SH-SY5Y (cell line): ENCODE measurements at regions not wholly inside any gene's neighbourhood (a gene's known extent, or its start where the extent isn't known, plus 50 kb on each side); places are given as distances from the start of the nearest gene placed in this dataset.

Source experiments
- GATA2 ChIP-seq: IDR thresholded peaks from 2 replicates; pipeline ENCODE4 v1.6.1; 2011; ENCODE audit warnings: mild to moderate bottlenecking, low read depth, low read length
- GATA3 ChIP-seq: IDR thresholded peaks from 2 replicates; pipeline ENCODE4 v1.6.1; 2011; ENCODE audit warnings: low read depth, mild to moderate bottlenecking, low read length, moderate library complexity

- TF ChIP-seq GATA2 (no peak), GATA3 (no peak)
Measured at GRCh38 chr12:107219301-107219700, 126.0 kb upstream of the CRY1 start.

- TF ChIP-seq GATA3 (no peak), GATA2 (no peak)
Measured at GRCh38 chr12:107221913-107222312, 128.6 kb upstream of the CRY1 start.

DNA sequence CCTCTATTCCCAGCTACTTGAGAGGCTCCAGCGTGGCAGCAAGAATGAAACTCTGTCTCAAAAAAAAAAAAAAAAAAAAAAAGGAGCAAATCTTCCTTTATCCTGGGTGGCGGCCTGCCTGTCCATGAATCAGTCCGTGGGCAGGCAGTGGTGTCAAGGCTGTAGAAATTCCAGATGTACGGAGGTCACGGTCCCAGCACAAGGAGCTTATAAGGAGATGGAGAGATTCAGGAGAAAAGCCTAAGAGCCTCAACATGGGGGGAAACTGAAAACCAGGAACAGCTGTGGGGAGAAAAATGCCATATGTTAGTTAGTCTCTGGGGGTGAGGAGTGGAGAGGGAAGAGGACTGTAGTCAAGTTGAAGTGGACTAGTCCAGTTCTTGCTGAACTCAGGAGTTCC lies 130.5 kb upstream of the CRY1 start:
- TF ChIP-seq GATA3, result no peak
- no peak for TF ChIP-seq GATA2

GRCh38 chr12:107225635-107226034 lies 132.3 kb upstream of the CRY1 start:
- TF ChIP-seq GATA2 (no peak), GATA3 (no peak)

DNA sequence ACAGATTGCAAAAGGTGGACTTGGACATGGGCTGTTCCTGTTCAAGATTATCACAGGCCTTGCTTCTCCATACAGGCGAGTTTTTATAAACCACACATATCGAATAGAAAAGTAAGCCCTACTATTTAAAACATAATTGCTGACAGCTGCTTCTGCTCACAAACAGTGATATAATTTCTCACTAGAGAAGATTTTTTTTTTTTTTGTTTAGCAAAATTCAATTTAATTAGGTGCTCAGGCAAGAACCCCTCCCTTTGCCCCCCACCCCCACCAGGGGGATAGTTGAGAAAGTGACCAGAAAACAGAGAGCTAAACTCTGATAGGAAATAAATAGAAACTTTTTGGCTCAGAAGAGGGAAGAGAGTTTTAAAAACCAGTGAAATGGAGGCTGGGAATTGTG lies 132.8 kb upstream of the CRY1 start:
- no peak for TF ChIP-seq GATA2
- no peak for TF ChIP-seq GATA3

GRCh38 chr12:107228076-107228475 lies 134.7 kb upstream of the CRY1 start:
- TF ChIP-seq GATA3 (no peak), GATA2 (no peak)

DNA sequence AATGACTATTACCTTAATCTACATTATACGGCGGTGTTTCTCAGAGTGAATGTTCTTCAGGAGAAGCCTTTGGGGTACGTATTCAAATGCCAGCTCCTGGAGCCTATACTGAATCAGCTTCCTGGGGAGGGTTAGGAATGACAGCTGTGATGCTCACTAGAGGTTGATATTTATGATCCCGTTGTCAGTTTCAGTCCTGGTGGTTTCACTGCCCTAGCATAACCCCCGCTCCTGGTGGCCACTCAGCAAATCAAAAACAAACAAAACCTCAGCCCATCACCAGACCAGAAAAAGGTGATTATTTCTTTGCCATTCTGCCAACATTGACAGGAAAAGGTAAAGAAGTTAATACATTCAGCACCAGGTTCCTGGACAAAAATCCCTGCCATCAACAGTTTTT lies 136.5 kb upstream of the CRY1 start:
- no peak for TF ChIP-seq GATA3
- no peak for TF ChIP-seq GATA2

- TF ChIP-seq GATA2, result no peak
- TF ChIP-seq GATA3, result no peak
Measured at GRCh38 chr12:107231303-107231702, 138.0 kb upstream of the CRY1 start.

DNA sequence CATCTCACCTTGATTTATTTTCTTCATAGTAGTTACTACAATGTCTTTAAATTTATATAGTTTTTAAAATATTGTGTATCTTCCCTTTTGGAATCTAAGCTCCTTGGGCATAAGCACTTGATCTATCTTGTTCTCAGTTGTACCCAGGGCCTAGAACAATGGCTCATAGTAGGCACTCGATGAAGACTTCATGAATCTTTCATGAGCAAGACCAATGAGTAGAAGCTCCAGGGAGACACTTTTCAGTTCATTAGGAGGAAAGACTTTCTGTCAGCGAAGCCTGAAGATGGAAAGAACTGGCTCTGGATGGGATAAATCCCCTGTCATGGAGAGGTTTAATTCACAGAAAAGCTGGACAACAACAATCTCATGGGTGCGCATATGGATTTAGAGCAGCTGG lies 140.2 kb upstream of the CRY1 start:
- TF ChIP-seq GATA2 (no peak), GATA3 (no peak)

DNA sequence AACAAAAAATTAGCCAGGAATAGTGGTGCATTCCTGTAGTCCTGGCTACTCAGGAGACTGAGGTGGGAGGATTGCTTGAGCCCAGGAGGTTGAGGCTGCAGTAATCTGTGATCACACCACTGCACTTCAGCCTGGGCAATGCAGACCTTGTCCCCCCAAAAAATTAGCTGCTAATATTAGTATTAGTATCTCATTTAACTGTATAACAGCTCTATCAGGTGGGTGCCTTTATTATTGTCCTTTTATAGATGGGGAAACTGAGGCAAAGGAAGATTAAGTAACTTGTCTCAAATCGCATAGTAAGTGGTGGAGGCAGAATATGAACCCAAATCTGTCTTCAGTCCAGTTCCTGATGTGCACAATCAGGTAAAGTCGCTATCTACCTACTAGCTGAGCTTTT lies 142.3 kb upstream of the CRY1 start:
- no peak for TF ChIP-seq GATA2

DNA sequence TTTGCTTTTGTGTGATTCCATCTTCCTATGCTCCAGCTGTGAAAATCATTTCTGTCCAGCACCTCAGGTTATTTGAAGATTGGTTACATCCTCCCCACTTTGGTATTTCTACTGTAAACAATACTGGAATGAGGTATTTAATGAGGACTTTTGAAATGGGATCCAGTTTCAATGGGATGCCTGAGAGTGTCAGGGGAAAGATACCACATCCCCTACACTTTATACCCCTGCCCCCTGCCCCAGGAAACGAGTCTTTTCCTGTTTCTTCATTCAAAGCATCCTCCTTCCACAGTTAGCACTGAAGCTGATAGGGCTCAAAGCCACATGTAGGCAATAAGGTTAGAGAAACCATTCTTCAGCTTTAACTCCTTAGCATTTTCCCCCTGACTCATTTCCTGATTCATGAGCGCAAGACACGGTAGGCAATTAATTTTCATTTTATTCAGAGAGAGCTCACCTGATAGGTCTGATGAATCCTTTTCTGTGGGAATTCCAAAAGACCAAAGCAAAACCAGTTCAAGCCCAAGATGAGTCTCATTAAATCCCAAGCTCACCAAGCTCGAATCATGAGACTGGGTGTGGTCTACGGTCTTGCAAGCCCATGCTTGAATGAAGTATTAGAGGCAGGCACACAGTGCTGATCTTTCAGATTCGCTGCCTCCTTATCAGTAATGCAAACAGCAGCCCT lies 143.6 kb upstream of the CRY1 start:
- TF ChIP-seq GATA2 (no peak), GATA3 (no peak)

GRCh38 chr12:107238296-107238695 lies 144.9 kb upstream of the CRY1 start:
- TF ChIP-seq GATA2 (no peak), GATA3 (no peak)

GRCh38 chr12:107241411-107241810 lies 148.1 kb upstream of the CRY1 start:
- TF ChIP-seq GATA3 (no peak), GATA2 (no peak)

DNA sequence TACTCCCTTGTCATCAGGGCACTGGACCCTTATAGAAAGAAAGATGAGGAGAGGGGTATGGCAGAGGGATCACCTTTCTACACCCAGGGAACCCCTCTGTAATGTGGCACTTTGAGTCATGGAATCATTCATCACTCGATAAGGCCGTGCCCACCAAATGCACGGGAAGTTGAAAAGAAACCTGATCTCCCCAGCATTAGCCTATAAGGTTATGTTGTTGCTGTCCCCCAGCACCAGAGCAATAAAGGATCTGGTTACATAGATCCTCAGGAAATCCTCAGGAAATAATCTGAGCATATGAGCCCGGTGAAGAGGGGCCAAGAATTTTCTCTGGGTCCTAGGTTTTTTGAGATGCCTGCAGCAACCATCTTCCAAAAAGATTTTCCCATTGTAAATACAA lies 148.8 kb upstream of the CRY1 start:
- TF ChIP-seq GATA3 (no peak), GATA2 (no peak)

DNA sequence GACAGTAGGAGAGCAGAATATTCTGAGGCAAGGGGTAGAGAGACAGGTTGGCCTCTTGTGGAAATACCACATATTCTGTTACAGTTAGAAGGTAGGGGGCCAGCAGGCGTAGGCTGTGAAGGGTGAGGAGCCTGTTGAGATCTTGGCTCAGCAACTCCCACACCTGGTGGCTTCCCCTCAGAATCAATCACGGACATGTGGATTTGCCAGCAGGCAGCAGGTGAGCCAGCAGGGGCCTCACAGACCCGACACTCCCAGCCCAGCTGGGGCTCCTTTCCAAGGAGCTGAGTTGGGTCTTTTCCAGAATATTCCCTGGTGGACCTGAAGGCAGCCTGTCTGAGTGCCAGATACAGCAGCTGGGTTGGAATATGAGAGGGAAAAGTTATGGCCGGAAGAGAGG lies 150.0 kb upstream of the CRY1 start:
- TF ChIP-seq GATA2, result no peak
- TF ChIP-seq GATA3, result no peak

DNA sequence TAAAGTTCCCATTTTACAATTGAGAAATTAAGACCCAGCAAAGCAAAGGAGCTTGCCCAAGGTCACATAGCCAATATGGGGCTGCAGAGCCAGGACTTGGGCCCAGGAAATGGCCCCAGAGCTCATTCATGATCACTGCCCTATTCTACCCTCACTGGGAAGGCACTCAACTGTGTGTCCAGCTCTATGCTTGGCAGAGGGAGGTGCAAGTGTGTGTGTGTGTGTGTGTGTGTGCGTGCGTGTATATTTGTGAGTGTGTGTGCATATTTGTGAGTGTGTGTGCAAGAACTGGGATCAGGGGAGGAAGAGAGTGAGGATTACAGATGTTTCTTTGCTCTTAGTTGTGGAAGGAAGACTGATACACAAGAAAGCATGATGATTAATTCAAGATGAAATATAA lies 151.2 kb upstream of the CRY1 start:
- TF ChIP-seq GATA2, result no peak
- TF ChIP-seq GATA3, result no peak
